PFSK-1 (cell line): ENCODE measurements at regions not wholly inside any gene's neighbourhood (a gene's known extent, or its start where the extent isn't known, plus 50 kb on each side); places are given as distances from the start of the nearest gene placed in this dataset.

Source experiments
- POLR2AphosphoS5 ChIP-seq: IDR thresholded peaks from 2 replicates; pipeline ENCODE4 v1.6.1; 2012; ENCODE audit warnings: low read depth, mild to moderate bottlenecking, control low read depth, low read length, moderate library complexity
- TAF1 ChIP-seq: IDR thresholded peaks from 2 replicates; pipeline ENCODE4 v1.6.1; 2012; ENCODE audit warnings: low read length, control low read depth, borderline replicate concordance; ENCODE audit not compliant: insufficient read depth
- TF ChIP-seq, protein P1 (sequence below), 2 experiments: IDR thresholded peaks; 2 replicates each; pipeline versions ENCODE4 v1.6.1 to v1.8.0; 2011 to 2012; ENCODE audit warnings: low read depth in 2 of 2, low read length in 2 of 2, control low read depth in 1 of 2, inconsistent platforms in 1 of 2, mild to moderate bottlenecking in 1 of 2, moderate library complexity in 1 of 2; ENCODE audit not compliant: insufficient read depth in 1 of 2

DNA sequence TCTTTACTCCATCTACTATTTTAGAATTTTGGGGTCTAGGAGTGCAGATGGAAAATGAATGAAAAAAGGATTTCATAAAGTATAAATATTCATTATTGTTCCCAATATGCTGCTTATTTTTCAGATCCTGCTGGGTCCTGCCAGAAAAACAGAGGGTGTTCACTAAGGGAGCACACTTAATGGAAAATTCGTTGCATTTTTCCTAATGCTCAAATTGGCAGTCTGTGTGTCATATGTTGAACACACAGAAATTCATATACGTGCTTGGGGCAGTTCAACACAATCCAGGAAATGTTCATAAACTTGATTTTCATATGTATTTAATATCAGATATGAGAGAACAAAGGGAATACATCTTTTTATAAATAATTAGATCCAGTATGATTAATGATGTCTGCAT lies 1019.4 kb downstream of the EPHA7 start:
- TF ChIP-seq, protein P1, sequence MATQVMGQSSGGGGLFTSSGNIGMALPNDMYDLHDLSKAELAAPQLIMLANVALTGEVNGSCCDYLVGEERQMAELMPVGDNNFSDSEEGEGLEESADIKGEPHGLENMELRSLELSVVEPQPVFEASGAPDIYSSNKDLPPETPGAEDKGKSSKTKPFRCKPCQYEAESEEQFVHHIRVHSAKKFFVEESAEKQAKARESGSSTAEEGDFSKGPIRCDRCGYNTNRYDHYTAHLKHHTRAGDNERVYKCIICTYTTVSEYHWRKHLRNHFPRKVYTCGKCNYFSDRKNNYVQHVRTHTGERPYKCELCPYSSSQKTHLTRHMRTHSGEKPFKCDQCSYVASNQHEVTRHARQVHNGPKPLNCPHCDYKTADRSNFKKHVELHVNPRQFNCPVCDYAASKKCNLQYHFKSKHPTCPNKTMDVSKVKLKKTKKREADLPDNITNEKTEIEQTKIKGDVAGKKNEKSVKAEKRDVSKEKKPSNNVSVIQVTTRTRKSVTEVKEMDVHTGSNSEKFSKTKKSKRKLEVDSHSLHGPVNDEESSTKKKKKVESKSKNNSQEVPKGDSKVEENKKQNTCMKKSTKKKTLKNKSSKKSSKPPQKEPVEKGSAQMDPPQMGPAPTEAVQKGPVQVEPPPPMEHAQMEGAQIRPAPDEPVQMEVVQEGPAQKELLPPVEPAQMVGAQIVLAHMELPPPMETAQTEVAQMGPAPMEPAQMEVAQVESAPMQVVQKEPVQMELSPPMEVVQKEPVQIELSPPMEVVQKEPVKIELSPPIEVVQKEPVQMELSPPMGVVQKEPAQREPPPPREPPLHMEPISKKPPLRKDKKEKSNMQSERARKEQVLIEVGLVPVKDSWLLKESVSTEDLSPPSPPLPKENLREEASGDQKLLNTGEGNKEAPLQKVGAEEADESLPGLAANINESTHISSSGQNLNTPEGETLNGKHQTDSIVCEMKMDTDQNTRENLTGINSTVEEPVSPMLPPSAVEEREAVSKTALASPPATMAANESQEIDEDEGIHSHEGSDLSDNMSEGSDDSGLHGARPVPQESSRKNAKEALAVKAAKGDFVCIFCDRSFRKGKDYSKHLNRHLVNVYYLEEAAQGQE (IDR thresholded peaks at IDR 0.05; ENCODE audit: insufficient read depth in 1 of 2, low read depth in 2 of 2, low read length in 2 of 2), result no peak
- no peak for TF ChIP-seq POLR2AphosphoS5
- TF ChIP-seq TAF1, result no peak
